HG02642 (cell line): ENCODE measurements at regions not wholly inside any gene's neighbourhood (a gene's known extent, or its start where the extent isn't known, plus 50 kb on each side); places are given as distances from the start of the nearest gene placed in this dataset.
A peak's percentile ranks its signal among the peaks of the same experiment; 100 is the strongest.

Source experiments
- ATAC-seq: cut with Tn5 transposase; IDR thresholded peaks from one replicate; pipeline ENCODE4 v1.9.1; 2021; ENCODE audit warnings: mild to moderate bottlenecking; ENCODE audit not compliant: unreplicated experiment, poor library complexity

- no peak for ATAC-seq
These were observed 124.2 kb downstream of the TMEM161B start for GRCh38 chr5:88144219-88145001.

- ATAC-seq = no peak
These were observed 124.9 kb downstream of the TMEM161B start for GRCh38 chr5:88143693-88144218.

- ATAC-seq = no peak
These were observed 125.6 kb downstream of the TMEM161B start for GRCh38 chr5:88142886-88143692.

- no peak for ATAC-seq
These were observed 126.1 kb downstream of the TMEM161B start for GRCh38 chr5:88142636-88142885.

DNA sequence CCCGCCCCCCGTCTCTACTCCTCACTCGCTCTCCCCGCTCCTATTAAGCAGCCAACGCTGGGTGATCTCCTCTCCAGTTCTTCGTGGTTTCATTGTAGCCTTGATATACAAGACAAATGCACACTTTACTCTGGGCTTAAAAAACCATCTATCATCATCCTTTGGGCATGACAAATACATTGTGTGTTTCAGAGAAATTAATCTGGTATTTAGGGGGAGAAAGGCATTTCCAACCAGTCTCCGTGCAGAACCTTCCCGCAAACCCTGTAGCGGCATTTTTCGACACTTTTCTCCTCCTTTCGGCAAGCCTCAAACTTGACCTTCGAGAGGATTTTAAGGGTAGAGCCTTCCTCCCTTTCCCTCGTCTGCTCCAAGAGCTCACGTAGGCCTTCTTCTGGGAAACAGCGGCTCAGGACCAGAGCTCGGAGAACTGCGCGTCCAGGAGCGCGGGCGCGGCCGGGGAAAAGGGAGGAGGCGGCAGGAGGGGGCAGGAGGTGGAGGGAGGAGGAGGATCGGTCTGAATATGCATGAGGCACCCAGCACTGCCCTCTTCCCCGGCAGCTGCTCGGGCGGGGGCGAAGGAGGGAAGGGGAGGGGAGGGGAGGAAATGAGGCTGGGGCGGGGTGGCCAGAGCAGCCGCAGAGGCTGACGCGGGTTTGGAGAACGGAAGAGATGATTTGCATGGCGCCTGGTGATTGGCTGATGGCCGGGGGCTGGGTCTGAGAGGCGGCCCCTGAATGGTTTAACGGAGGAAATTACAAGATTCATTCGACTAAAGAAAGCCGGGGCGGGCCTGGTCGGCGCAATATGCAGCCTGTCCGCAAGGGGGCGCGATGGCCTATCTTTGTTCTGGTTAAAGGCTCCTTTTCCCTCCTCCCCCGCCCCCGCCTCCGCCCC is 127.5 kb downstream of the TMEM161B start:
- peak; percentile 90 for ATAC-seq

GRCh38 chr5:88140396-88140855 is 128.2 kb downstream of the TMEM161B start:
- ATAC-seq = no peak

DNA sequence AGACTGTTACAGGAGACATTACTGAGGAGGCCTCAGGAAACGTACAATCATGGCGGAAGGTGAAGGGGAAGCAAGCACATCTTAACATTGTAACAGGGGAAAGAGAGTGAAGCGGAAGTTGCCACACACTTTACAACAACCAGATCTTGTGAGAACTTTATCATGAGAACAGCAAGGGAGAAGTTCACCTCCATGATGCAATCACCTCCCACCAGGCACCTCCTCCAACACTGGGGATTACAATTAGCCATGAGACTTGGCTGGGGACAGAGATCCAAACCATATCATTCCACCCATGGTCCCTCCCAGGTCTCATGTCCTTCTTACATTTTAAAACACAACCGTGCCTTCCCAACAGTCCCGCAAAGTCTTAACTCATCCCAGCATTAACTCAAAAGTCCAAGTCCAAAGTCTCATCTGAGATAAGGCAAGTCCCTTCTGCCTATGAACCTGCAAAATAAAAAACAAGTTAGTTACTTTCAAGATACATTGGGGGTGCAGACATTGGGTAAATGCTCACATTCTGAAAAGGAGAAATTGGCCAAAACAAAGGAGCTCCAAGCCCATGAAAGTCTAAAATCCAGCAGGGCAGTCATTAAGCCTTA is 138.3 kb downstream of the TMEM161B start:
- ATAC-seq = no peak

DNA sequence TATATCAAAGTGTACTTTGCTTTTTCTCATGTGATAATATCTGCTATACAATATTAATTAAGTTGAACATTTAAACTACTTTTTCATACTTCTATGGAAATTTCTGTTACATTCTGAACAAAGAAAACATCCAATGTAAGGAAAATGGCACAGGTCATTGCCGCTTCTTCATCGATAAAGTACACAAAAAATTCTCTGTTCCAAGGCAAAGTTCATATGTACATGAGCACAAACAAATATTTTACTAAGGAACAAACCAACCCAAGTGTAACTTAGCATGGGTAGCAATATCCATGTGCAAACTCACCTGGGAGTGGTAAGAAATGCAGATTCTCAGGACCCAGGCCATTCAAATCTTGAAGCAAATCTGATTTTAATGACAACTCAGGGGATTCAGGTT is 139.8 kb downstream of the TMEM161B start:
- ATAC-seq = no peak

DNA sequence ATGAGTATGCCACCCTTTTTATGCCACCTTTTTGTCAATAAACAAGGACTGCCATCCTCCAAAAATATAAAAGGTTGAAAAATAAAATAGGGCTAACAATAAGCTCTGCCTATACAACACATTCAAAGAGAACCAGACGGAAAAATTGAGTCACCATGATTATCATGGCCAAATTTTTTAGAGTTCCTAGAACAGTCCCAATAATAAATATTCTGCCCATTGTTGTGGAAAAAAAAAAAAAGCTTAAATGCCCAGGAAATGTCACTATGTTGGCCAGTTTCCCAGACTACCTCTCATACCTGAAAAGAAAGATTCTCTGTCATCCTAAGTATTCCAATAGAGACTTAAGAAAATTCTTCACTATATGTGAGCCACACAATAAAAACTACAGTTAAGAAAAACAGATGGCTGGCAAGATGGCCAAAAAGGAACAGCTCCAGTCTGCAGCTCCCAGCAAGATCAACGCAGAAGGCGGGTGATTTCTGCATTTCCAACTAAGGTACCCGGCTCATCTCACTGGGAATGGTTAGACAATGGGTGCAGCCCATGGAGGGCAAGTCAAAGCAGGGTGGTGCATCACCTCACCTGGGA is 149.0 kb downstream of the TMEM161B start:
- ATAC-seq = no peak

GRCh38 chr5:88118179-88118578 is 150.5 kb downstream of the TMEM161B start:
- no peak for ATAC-seq

DNA sequence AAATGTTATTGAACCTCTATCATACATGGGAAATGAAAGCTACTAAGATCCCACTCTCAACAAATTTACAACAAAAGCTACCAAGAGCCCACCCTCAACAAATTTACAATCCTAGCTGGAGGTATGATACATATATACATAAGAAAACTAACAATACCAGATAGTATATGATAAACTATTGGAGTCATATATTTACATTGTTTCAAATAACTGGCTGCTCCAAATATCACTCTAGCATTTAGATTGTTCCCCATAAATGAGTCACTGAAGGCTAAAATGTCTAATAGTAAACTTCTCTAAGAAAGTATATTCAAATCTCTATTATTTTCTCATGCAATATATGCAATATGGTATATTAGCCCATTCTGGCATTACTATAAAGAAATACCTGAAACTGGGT is 151.1 kb downstream of the TMEM161B start:
- ATAC-seq = no peak

GRCh38 chr5:88116396-88116795 is 152.2 kb downstream of the TMEM161B start:
- no peak for ATAC-seq

DNA sequence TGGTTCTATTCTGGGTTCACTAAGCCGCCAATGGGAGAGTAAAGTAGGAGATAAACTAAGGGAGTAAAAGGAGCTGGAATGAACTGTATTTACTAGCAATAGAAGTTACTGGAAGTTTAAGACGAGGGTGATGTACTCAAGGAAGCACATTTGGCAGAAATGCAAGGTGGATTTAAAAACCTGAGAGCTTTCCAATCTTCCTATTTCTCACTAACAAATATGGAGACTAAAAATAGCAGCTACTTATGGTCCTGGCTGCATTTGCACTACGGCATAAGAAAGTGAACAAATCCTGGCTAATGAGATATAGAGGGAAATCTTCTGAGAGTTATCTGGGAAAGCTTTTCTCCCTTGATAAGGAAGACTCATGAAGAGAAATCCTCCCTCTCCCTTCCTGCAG is 153.4 kb downstream of the TMEM161B start:
- ATAC-seq = no peak

DNA sequence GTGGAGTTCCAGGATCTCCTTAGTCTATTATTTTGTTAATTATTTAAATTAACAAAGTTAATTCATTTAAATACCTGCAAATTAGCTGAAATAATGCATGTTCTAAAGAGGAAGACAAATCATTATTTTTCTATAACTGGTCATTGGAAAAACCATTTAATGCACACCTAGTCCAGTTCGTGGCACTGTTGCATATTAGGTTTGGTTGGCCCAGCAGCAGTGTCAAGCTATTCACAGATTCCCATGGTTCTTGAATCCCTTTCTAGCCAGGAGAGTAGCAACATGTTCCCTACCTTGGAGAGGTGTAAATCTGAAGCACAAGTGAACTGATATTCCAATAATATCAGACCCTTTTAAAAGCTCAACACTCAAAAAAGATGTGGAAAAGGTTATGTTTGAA is 155.2 kb downstream of the TMEM161B start:
- no peak for ATAC-seq

- ATAC-seq = no peak
These were observed 158.8 kb downstream of the TMEM161B start for GRCh38 chr5:88109818-88110217.

DNA sequence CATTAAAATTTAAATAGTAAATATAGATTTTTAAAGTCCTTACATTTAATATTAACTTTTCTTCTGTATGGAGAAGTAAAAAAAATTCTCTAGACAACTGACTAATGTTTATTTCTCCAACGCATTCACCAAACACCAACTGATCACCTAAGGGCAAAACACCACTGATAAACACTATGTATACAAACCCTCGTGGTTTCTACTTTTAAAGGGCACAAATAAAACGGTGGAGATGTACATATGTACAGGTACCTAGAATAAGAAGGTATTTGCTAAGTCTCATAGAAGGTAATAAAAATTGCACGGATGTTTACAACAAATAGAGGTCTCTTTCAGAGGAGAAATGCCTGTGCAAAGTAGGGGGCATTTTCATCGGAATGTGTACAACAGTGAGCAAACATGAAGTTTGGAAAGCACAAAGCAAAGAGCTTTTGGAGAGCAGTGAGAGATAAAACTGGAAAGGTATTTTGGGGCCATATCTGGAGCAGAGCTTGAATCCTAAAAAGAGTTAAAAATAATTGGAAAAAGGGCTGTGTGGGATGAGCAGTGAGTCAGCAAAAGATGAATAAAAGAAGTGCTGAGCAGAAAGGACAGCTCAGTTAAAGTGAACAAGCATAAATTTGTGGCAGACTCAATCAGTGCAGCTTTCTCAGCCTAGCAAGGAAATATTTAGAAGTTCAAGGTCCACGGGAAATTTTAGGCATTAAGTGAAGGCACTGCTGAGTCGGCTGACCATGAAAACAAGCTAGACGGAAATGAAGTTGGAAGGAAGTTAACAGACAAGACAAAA is 160.0 kb downstream of the TMEM161B start:
- no peak for ATAC-seq

DNA sequence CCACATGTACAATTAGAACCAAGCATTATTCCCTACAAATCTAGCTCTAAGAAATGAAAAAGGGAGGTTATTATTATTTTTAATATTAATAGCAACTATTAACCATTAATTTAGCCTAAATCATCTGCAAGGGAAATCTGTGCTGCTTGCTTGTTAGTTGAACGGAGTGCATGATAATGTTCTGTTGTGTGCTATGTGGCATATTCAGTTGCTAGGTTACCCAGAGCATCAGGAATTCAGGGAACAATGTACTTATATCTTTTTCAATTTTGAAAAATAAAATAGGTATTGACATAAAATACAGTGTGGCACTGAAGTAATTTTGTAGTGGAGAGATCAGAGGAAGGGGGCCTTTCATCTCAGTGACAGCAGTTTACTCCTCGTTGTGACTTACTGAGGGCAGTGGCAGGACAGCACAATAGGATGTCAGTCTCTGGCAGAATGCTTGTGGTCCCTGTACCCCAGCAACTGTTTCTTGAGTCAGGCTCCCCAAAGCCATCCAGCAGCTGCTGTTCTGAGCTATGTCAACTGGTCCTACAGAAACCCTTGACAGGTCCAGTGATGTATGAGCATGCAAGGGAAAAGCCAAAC is 173.6 kb downstream of the TMEM161B start:
- no peak for ATAC-seq

DNA sequence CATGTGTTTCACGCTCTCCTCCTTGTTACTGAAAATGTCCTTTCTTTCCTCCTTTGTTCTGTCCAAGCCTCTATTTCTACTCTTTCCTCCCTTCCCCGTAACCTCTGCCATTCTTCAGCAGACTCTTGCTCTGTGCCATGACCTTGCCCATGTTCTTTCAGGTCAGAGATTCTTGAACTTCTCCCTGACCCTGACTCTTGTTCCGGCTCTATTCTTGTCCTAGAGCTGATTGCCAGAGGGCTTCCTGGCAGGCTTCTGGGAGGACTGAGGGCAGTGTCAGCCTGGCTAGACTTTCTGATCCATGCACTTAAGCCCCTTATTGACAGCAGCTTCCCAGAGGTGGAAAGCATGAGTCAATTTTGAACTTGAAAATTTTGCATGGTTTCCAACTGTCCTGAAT is 174.2 kb downstream of the TMEM161B start:
- no peak for ATAC-seq

DNA sequence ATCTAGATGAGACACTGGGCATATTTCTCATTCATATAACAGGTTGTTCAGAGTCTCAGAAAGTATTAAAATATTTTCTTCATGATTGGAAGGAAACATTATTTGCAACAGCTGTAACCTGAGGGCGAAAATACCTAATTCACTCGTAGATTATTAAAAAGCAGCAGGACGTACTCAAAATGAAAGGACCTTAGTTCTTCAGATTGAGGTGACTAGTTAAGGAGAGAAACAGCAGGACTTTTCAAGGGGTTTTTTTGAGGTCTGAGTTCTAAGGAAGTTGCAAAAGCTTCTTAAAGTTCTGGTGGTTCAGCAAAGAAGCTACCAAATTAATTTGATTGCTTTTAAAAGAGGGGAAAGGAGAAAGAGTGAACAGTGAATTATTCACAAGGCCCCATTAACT is 174.9 kb downstream of the TMEM161B start:
- peak; percentile 47 for ATAC-seq
